Neural progenitor cell (in vitro differentiated cells): ENCODE measurements at regions not wholly inside any gene's neighbourhood (a gene's known extent, or its start where the extent isn't known, plus 50 kb on each side); places are given as distances from the start of the nearest gene placed in this dataset.

Experiments
- EZH2 ChIP-seq: fragments of 200-600 bp; sonication (generic); IDR thresholded peaks from 2 replicates; pipeline ENCODE4 v1.6.1; 2017; ENCODE audit warnings: antibody characterized with exemption, mild to moderate bottlenecking, moderate library complexity
- EZH2phosphoT487 ChIP-seq: fragments of 200-600 bp; sonication (generic); IDR thresholded peaks from 2 replicates; pipeline ENCODE4 v1.6.1; 2017; ENCODE audit warnings: antibody characterized with exemption
- TF ChIP-seq, protein P1 (sequence below): fragments of 200-600 bp; sonication (generic); IDR thresholded peaks from 2 replicates; pipeline ENCODE4 v1.5.1; 2017; ENCODE audit warnings: antibody characterized with exemption, mild to moderate bottlenecking

DNA sequence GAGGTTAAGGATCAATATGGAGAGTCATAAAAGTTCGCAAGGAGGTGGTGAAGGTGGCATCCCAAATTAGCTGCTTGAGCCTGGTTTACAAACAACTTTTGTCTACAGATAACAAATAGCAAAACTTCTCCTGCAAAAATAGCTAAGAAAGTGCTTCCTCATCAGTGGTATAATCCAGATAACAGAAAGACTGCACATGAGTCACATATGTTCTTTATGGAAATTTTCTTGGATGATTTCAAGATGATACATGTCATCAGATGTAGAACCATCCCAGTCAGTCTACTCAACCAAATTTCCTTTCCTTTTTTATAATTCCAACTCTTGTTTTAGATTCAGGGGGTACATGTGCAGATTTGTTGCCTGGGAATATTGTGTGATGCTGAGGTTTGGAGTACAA, 133.0 kb downstream of the BTG1 start:
- TF ChIP-seq EZH2 (no peak), EZH2phosphoT487 (no peak)
- TF ChIP-seq, protein P1, sequence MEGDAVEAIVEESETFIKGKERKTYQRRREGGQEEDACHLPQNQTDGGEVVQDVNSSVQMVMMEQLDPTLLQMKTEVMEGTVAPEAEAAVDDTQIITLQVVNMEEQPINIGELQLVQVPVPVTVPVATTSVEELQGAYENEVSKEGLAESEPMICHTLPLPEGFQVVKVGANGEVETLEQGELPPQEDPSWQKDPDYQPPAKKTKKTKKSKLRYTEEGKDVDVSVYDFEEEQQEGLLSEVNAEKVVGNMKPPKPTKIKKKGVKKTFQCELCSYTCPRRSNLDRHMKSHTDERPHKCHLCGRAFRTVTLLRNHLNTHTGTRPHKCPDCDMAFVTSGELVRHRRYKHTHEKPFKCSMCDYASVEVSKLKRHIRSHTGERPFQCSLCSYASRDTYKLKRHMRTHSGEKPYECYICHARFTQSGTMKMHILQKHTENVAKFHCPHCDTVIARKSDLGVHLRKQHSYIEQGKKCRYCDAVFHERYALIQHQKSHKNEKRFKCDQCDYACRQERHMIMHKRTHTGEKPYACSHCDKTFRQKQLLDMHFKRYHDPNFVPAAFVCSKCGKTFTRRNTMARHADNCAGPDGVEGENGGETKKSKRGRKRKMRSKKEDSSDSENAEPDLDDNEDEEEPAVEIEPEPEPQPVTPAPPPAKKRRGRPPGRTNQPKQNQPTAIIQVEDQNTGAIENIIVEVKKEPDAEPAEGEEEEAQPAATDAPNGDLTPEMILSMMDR, result no peak
